HFFc6 (cell line): ENCODE measurements at regions not wholly inside any gene's neighbourhood (a gene's known extent, or its start where the extent isn't known, plus 50 kb on each side); places are given as distances from the start of the nearest gene placed in this dataset.

ENCODE experiments used
- DNase-seq: peaks from one replicate; pipeline ENCODE4 v3.0.0-alpha.2; 2018
- H3K27ac Mint-ChIP-seq: 2 replicates; pipeline ENCODE4 v1.8.0; 2020; ENCODE audit warnings: mild to moderate bottlenecking, mixed read lengths
- H3K27me3 Mint-ChIP-seq: 2 replicates; pipeline ENCODE4 v1.8.0; 2021; ENCODE audit warnings: mild to moderate bottlenecking, moderate library complexity, mixed read lengths; ENCODE audit not compliant: insufficient read depth
- H3K36me3 Mint-ChIP-seq: 2 replicates; pipeline ENCODE4 v1.8.0; 2021; ENCODE audit warnings: low read depth, mixed read lengths
- H3K4me1 Mint-ChIP-seq: 2 replicates; pipeline ENCODE4 v1.8.0; 2020; ENCODE audit warnings: low read depth, mixed read lengths
- H3K4me3 Mint-ChIP-seq: 2 replicates; pipeline ENCODE4 v1.8.0; 2020; ENCODE audit warnings: mild to moderate bottlenecking, moderate library complexity, mixed read lengths
- H3K9me3 Mint-ChIP-seq: 2 replicates; pipeline ENCODE4 v1.8.0; 2020; ENCODE audit warnings: mild to moderate bottlenecking, mixed read lengths
- CTCF ChIP-seq: fragments of 200-600 bp; sonication (generic); IDR thresholded peaks from 2 replicates; pipeline ENCODE4 v1.5.0; 2021; ENCODE audit warnings: antibody characterized with exemption, mild to moderate bottlenecking

DNA sequence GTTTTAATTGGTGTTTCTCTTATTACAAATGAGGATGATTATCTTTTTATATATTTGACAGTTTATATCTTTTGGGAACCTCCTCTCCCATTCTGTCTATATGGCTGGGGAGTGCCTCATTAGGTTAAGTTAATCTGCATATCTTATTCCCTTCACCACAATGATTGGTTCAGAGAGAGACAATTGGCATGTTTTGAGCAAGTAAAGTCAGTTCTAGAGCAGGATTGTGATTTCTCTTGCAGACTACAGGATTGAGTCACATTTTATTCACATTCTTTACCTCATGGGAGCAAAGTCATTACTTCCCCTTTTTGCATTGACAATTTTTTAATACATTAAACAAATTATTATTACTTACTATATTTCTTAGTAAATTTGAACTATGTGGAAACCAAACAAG is 345.6 kb downstream of the MDFIC start:
- Mint-ChIP-seq H3K36me3 (no peaks in the 10 kb centered on the region), H3K4me1 (peaks cover 20% of the 10 kb centered on the region), H3K27me3 (no peaks in the 10 kb centered on the region), H3K27ac (no peak overlapping the region), H3K9me3 (no peaks in the 10 kb centered on the region), H3K4me3 (no peak overlapping the region)
- TF ChIP-seq CTCF: no peak
- no peak for DNase-seq

- Mint-ChIP-seq H3K4me3 (no peak overlapping the region), H3K27ac (no peak overlapping the region; the same call in 1 of the 2 replicates), H3K36me3 (no peaks in the 10 kb centered on the region), H3K27me3 (no peaks in the 10 kb centered on the region; the same call in 1 of the 2 replicates), H3K4me1 (peaks cover 8% of the 10 kb centered on the region), H3K9me3 (no peaks in the 10 kb centered on the region)
- DNase-seq: no peak
- TF ChIP-seq CTCF: no peak
These were observed 338.5 kb downstream of the MDFIC start for GRCh38 chr7:115260381-115260780.

DNA sequence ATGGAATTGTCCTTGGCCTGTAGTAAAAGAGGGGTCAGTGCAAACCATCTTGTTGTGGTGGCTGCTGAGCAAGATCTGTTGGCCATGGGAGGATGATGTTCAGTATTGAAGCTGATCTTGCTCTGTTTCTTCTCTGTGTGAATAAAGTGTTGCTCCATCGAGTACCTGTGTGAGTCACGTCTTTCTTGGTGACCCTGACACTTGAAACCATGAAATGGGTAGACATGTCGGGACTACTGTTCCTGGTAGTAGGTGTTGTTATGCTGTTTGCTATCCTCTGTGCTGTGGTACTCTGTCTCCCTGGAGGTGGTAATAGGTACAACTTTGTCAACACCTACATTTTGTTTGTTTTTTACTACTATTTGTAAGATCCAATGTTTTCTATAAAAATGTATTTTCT is 330.6 kb downstream of the MDFIC start:
- Mint-ChIP-seq H3K27me3 (no peaks in the 10 kb centered on the region; the same call in none of the 2 replicates), H3K27ac (no peak overlapping the region), H3K4me3 (no peak overlapping the region), H3K9me3 (no peaks in the 10 kb centered on the region), H3K4me1 (peaks cover 11% of the 10 kb centered on the region), H3K36me3 (no peaks in the 10 kb centered on the region)
- TF ChIP-seq CTCF: no peak
- no peak for DNase-seq

DNA sequence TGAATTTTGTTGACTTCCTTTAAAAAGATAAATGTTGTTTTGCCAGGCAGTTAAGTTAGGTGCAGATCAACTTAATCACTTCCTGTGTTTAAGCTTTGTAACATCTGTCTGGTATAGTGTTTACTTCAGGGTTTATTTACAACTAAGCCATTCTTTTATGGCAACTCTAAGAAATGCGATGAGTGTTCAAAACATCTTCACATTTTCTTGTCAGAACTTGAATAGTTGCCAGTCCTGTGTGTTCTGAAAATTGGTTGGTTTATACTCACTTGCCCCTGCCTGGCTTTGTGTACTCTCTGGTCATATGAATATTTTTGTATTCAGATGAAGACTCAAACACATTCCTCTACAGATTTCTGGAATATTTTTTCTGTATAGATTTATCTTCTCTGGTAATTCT is 327.2 kb downstream of the MDFIC start:
- no peaks in the 10 kb centered on the region; the same call in none of the 2 replicates for H3K27me3 Mint-ChIP-seq
- DNase-seq: no peak
- no peak for TF ChIP-seq CTCF
- H3K9me3 Mint-ChIP-seq: peaks cover 5% of the 10 kb centered on the region; the same call in 1 of the 2 replicates
- H3K4me1 Mint-ChIP-seq: peaks cover 16% of the 10 kb centered on the region
- H3K27ac Mint-ChIP-seq: no peak overlapping the region
- H3K4me3 Mint-ChIP-seq: no peak overlapping the region
- 0 out of 2 replicates have a peak, but pooled peaks cover 10% of the 10 kb centered on the region for H3K36me3 Mint-ChIP-seq

GRCh38 chr7:115241151-115241550 is 319.3 kb downstream of the MDFIC start:
- no peak for TF ChIP-seq CTCF
- Mint-ChIP-seq H3K27me3 (no peaks in the 10 kb centered on the region), H3K36me3 (0 out of 2 replicates have a peak, but pooled peaks cover 10% of the 10 kb centered on the region), H3K4me3 (no peak overlapping the region), H3K9me3 (peaks cover 10% of the 10 kb centered on the region), H3K27ac (no peak overlapping the region), H3K4me1 (peaks cover 13% of the 10 kb centered on the region)
- no peak for DNase-seq

DNA sequence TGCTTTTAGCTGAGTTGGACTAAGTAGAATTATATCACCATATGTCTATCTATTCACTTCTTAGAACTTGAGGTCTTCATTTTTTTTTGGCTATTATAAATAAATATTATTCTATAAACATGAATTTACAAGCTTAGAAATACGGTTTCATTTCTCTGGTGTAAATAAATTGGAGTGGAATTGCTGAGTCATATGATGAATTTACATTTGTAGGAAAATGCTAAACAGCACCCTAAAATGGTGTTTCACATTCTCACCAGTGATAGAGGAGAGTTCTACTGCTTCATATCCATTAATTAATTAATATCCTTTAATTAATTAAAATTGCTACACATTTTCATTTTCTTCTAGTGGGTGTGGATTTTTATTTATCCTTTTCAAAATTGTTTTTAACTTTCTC is 318.3 kb downstream of the MDFIC start:
- H3K4me3 Mint-ChIP-seq: no peak overlapping the region
- no peak for DNase-seq
- TF ChIP-seq CTCF: no peak
- peaks cover 10% of the 10 kb centered on the region for H3K36me3 Mint-ChIP-seq
- H3K27ac Mint-ChIP-seq: no peak overlapping the region
- H3K9me3 Mint-ChIP-seq: peaks cover 10% of the 10 kb centered on the region
- H3K4me1 Mint-ChIP-seq: peaks cover 13% of the 10 kb centered on the region
- H3K27me3 Mint-ChIP-seq: no peaks in the 10 kb centered on the region
